NT2/D1 (cell line): ENCODE measurements at regions not wholly inside any gene's neighbourhood (a gene's known extent, or its start where the extent isn't known, plus 50 kb on each side); places are given as distances from the start of the nearest gene placed in this dataset.
"Not testable (repeated sequence)": the region's sequence is repeated elsewhere in the genome, so short reads cannot be mapped to it uniquely, and the experiment has no call there.

Experiments used
- DNase-seq: peaks from one replicate; pipeline ENCODE4 v3.0.0-alpha.2; 2011; ENCODE audit warnings: low read depth, low spot score
- H3K27me3 ChIP-seq: 2 replicates; pipeline ENCODE4 v1.6.0; 2011; ENCODE audit warnings: mild to moderate bottlenecking; ENCODE audit not compliant: insufficient read length, insufficient read depth
- H3K36me3 ChIP-seq: 2 replicates; pipeline ENCODE4 v1.6.1; 2011; ENCODE audit warnings: mild to moderate bottlenecking, low read length, mixed read lengths; ENCODE audit not compliant: insufficient read depth, insufficient read length
- H3K4me1 ChIP-seq: 2 replicates; pipeline ENCODE4 v1.5.1; 2011; ENCODE audit not compliant: insufficient read depth, insufficient read length
- H3K4me3 ChIP-seq: 2 replicates; pipeline ENCODE4 v1.5.1; 2011; ENCODE audit warnings: low read depth; ENCODE audit not compliant: insufficient read length
- H3K9ac ChIP-seq: 2 replicates; pipeline ENCODE4 v1.6.0; 2011; ENCODE audit warnings: low read depth; ENCODE audit not compliant: insufficient read length
- H3K9me3 ChIP-seq: 2 replicates; pipeline ENCODE4 v1.5.1; 2011; ENCODE audit warnings: mild to moderate bottlenecking, low read length; ENCODE audit not compliant: insufficient read depth
- SUZ12 ChIP-seq: IDR thresholded peaks from 2 replicates; pipeline ENCODE4 v1.6.1; 2011; ENCODE audit not compliant: insufficient read length, insufficient read depth; ENCODE audit errors: extremely low read depth
- YY1 ChIP-seq: IDR thresholded peaks from 2 replicates; pipeline ENCODE4 v1.6.1; 2011; ENCODE audit not compliant: insufficient read length, insufficient read depth
- ZNF274 ChIP-seq: IDR thresholded peaks from 2 replicates; pipeline ENCODE4 v1.6.1; 2011; ENCODE audit warnings: mild to moderate bottlenecking, low read depth, low read length

GRCh38 chr3:4071481-4072184 is 231.5 kb upstream of the SETMAR start:
- Histone ChIP-seq H3K9ac (peak overlapping the region; percentile 57), H3K36me3 (no peaks in the 10 kb centered on the region), H3K4me3 (no peak overlapping the region), H3K4me1 (peaks cover 3% of the 10 kb centered on the region), H3K27me3 (no peaks in the 10 kb centered on the region), H3K9me3 (no peaks in the 10 kb centered on the region)
- TF ChIP-seq YY1 (peak; percentile 60), ZNF274 (no peak), SUZ12 (no peak)
- peak; percentile 81 for DNase-seq

GRCh38 chr3:4077278-4077677 is 225.9 kb upstream of the SETMAR start:
- not testable (repeated sequence) for H3K9ac ChIP-seq, H3K9me3 ChIP-seq, H3K4me1 ChIP-seq, H3K4me3 ChIP-seq, DNase-seq, H3K27me3 ChIP-seq, H3K36me3 ChIP-seq

- DNase-seq: no peak
- H3K9me3 ChIP-seq: no peaks in the 10 kb centered on the region
- H3K4me1 ChIP-seq: no peaks in the 10 kb centered on the region
- H3K9ac ChIP-seq: no peak overlapping the region
- H3K27me3 ChIP-seq: no peaks in the 10 kb centered on the region
- H3K36me3 ChIP-seq: no peaks in the 10 kb centered on the region
- TF ChIP-seq ZNF274 (no peak), SUZ12 (no peak), YY1 (no peak)
- no peak overlapping the region for H3K4me3 ChIP-seq
These were observed 225.2 kb upstream of the SETMAR start for GRCh38 chr3:4077950-4078349.

GRCh38 chr3:4078903-4079302 is 224.3 kb upstream of the SETMAR start:
- Histone ChIP-seq H3K9me3 (no peaks in the 10 kb centered on the region), H3K27me3 (no peaks in the 10 kb centered on the region), H3K4me1 (no peaks in the 10 kb centered on the region), H3K9ac (no peak overlapping the region), H3K4me3 (no peak overlapping the region), H3K36me3 (no peaks in the 10 kb centered on the region)
- no peak for DNase-seq
- TF ChIP-seq ZNF274 (no peak), YY1 (no peak), SUZ12 (no peak)

- H3K9ac ChIP-seq: no peak overlapping the region
- TF ChIP-seq ZNF274: no peak
- H3K36me3 ChIP-seq: no peaks in the 10 kb centered on the region
- no peaks in the 10 kb centered on the region for H3K27me3 ChIP-seq
- H3K4me3 ChIP-seq: no peak overlapping the region
- DNase-seq: no peak
- no peaks in the 10 kb centered on the region for H3K4me1 ChIP-seq
- H3K9me3 ChIP-seq: no peaks in the 10 kb centered on the region
These were observed 223.6 kb upstream of the SETMAR start for GRCh38 chr3:4079339-4080195.

- H3K27me3 ChIP-seq: no peaks in the 10 kb centered on the region
- no peak overlapping the region for H3K4me3 ChIP-seq
- H3K36me3 ChIP-seq: no peaks in the 10 kb centered on the region
- H3K4me1 ChIP-seq: no peaks in the 10 kb centered on the region
- H3K9ac ChIP-seq: no peak overlapping the region
- TF ChIP-seq SUZ12 (no peak), YY1 (no peak), ZNF274 (no peak)
- DNase-seq: no peak
- no peaks in the 10 kb centered on the region for H3K9me3 ChIP-seq
These were observed 219.7 kb upstream of the SETMAR start for GRCh38 chr3:4083225-4084015.

GRCh38 chr3:4084271-4084670 is 218.9 kb upstream of the SETMAR start:
- H3K9me3 ChIP-seq: no peaks in the 10 kb centered on the region
- DNase-seq: no peak
- no peak for TF ChIP-seq YY1
- no peak for TF ChIP-seq ZNF274
- TF ChIP-seq SUZ12: no peak

GRCh38 chr3:4086662-4087061 is 216.5 kb upstream of the SETMAR start:
- not testable (repeated sequence) for H3K4me1 ChIP-seq, H3K36me3 ChIP-seq, H3K4me3 ChIP-seq, DNase-seq, H3K27me3 ChIP-seq, H3K9ac ChIP-seq, H3K9me3 ChIP-seq

More at GRCh38 chr3:4084271-4084670, 218.9 kb upstream of the SETMAR start:
- H3K4me3 ChIP-seq: no peak overlapping the region
- no peak overlapping the region for H3K9ac ChIP-seq
- no peaks in the 10 kb centered on the region for H3K36me3 ChIP-seq
- no peaks in the 10 kb centered on the region for H3K4me1 ChIP-seq
- no peaks in the 10 kb centered on the region for H3K27me3 ChIP-seq
